GM10266 (cell line): ENCODE measurements at regions not wholly inside any gene's neighbourhood (a gene's known extent, or its start where the extent isn't known, plus 50 kb on each side); places are given as distances from the start of the nearest gene placed in this dataset.

Experiments used
- DNase-seq: peaks from one replicate; pipeline ENCODE4 v3.0.0; 2012; ENCODE audit errors: extremely low spot score
- CTCF ChIP-seq: IDR thresholded peaks from 2 replicates; pipeline ENCODE4 v1.5.1; 2012; ENCODE audit warnings: mild to moderate bottlenecking, low read depth; ENCODE audit not compliant: control insufficient read depth, insufficient read depth; ENCODE audit errors: missing control alignments

DNA sequence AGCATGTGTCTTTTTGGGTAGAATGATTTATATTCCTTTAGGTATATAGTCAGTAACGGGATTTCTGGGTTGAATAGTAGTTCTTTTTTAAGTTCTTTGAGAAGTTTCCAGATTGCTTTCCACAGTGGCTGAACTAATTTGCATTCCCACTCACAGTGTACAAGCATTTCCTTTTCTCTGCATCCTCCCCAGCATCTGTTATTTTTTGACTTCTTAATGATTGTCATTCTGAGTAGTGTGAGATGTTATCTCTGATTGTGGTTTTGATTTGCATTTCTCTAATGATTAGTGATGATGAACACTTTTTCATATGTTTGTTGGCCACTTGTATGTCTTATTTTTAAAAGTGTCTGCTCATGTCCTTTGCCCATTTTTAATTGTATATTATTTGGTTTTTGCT is 337.6 kb downstream of the EFHB start:
- DNase-seq: no peak
- TF ChIP-seq CTCF: no peak

DNA sequence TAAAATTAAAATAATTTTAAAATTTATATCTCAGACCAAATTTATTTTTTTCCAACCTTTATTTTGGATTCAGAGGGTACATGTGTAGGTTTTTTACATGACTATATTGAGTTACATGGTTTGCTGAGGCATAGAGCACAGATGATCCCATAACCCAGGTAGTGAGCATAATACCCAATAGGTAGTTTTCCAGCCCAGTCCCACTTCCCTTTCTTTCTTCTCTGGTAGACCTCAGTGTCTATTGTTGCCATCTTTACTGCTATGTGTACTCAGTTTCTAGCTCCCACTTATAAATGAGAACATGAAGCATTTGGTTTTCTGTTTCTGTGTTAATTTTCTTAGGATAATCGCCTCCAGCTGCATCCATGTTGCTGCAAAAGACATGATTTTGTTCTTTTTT is 338.1 kb downstream of the EFHB start:
- DNase-seq: no peak
- no peak for TF ChIP-seq CTCF
